ENCODE measurements at regions not wholly inside any gene's neighbourhood (a gene's known extent, or its start where the extent isn't known, plus 50 kb on each side); places are given as distances from the start of the nearest gene placed in this dataset.
"Not testable (repeated sequence)": the region's sequence is repeated elsewhere in the genome, so short reads cannot be mapped to it uniquely, and the experiment has no call there.

- no peak for TF ChIP-seq CTCF (conservative IDR thresholded peaks at IDR 0.05; ENCODE audit: control insufficient read depth, insufficient read depth, low read depth, low read length)
- DNase-seq (ENCODE audit: low read depth) = no peak
Observed at GRCh38 chr4:189235599-189235998, 705.1 kb upstream of the FRG1 start.

GRCh38 chr4:189236321-189236720 lies 704.4 kb upstream of the FRG1 start:
- DNase-seq (ENCODE audit: low read depth); H3K4me3 ChIP-seq (ENCODE audit: control insufficient read depth, low read depth, low read length): not testable (repeated sequence)

More at GRCh38 chr4:189235599-189235998, 705.1 kb upstream of the FRG1 start:
- H3K4me3 ChIP-seq (ENCODE audit: control insufficient read depth, low read depth, low read length) = no peak overlapping the region

GRCh38 chr4:189237340-189237739 lies 703.3 kb upstream of the FRG1 start:
- TF ChIP-seq CTCF (conservative IDR thresholded peaks at IDR 0.05; ENCODE audit: control insufficient read depth, insufficient read depth, low read depth, low read length) = no peak
- DNase-seq (ENCODE audit: low read depth) = no peak
- no peak overlapping the region for H3K4me3 ChIP-seq (ENCODE audit: control insufficient read depth, low read depth, low read length)

GRCh38 chr4:189255636-189256035 lies 685.0 kb upstream of the FRG1 start:
- no peak for DNase-seq (ENCODE audit: low read depth)

GRCh38 chr4:189261475-189261874 lies 679.2 kb upstream of the FRG1 start:
- no peak overlapping the region for H3K4me3 ChIP-seq (ENCODE audit: control insufficient read depth, low read depth, low read length)
- no peak for TF ChIP-seq CTCF (conservative IDR thresholded peaks at IDR 0.05; ENCODE audit: control insufficient read depth, insufficient read depth, low read depth, low read length)
- no peak for DNase-seq (ENCODE audit: low read depth)

More at GRCh38 chr4:189255636-189256035, 685.0 kb upstream of the FRG1 start:
- no peak overlapping the region for H3K4me3 ChIP-seq (ENCODE audit: control insufficient read depth, low read depth, low read length)
- no peak for TF ChIP-seq CTCF (conservative IDR thresholded peaks at IDR 0.05; ENCODE audit: control insufficient read depth, insufficient read depth, low read depth, low read length)

- no peak overlapping the region for H3K4me3 ChIP-seq (ENCODE audit: control insufficient read depth, low read depth, low read length)
- no peak for DNase-seq (ENCODE audit: low read depth)
- TF ChIP-seq CTCF (conservative IDR thresholded peaks at IDR 0.05; ENCODE audit: control insufficient read depth, insufficient read depth, low read depth, low read length) = no peak
Observed at GRCh38 chr4:189265515-189265914, 675.2 kb upstream of the FRG1 start.

GRCh38 chr4:189267312-189267965 lies 673.2 kb upstream of the FRG1 start:
- DNase-seq (ENCODE audit: low read depth) = no peak
- TF ChIP-seq CTCF (conservative IDR thresholded peaks at IDR 0.05; ENCODE audit: control insufficient read depth, insufficient read depth, low read depth, low read length) = no peak
- H3K4me3 ChIP-seq (ENCODE audit: control insufficient read depth, low read depth, low read length) = no peak overlapping the region
